ENCODE measurements at regions not wholly inside any gene's neighbourhood (a gene's known extent, or its start where the extent isn't known, plus 50 kb on each side); places are given as distances from the start of the nearest gene placed in this dataset.

DNA sequence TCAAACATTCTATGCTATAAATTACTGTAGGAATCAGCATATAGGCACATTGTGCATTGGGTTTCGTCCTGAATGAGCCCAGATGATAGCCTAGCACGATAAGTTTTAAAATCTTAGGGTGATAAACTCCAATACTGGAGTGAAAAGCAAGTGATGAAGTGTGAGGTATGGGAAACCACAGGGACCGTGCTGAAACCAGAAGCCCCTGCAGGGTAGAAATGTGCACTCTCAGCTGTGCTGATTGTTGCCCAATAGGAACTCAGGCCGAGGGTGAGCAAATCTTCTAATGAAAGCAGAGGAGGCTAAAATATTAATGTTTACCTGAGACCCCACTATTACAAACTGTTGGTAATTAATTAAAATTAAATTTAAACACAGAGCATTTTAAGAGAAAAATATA, 1486.6 kb downstream of the AACS start:
- ATAC-seq = no peak
- H3K4me2 ChIP-seq = no peak overlapping the region
- H3K36me3 Mint-ChIP-seq (ENCODE audit: low read depth) = peaks cover 32% of the 10 kb centered on the region

DNA sequence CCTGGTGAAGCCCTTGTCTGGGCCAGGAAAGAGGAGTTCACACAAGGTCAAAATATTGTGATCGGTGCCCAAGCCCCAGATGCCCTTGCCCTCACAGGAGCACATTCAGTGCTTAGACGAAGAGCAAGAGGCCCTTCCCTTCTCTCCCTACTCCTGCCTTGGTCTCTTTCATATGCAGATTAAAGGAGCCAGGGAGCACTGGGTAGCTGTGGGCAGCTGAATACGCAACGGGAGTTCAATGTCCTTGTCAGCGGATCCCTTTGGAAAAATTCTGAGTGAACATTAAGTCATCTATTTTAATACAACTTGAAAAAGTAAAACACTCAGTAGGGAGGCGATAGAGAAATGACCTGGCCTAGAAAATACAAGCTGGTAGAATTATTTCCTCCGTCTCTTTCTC, 1489.4 kb downstream of the AACS start:
- H3K79me2 ChIP-seq (replicated peaks; ENCODE audit: insufficient read depth) = no peaks in the 10 kb centered on the region
- Mint-ChIP-seq H3K36me3 (ENCODE audit: low read depth) (peaks cover 37% of the 10 kb centered on the region), H3K4me1 (no peaks in the 10 kb centered on the region), H3K9me3 (peaks cover 95% of the 10 kb centered on the region), H3K27ac (no peak overlapping the region), H3K27me3 (ENCODE audit: insufficient read depth, low read depth, poor library complexity) (peaks cover 4% of the 10 kb centered on the region), H3K4me3 (no peak overlapping the region)
- H4K20me1 ChIP-seq (replicated peaks; ENCODE audit: insufficient read depth) = no peaks in the 10 kb centered on the region
- no peaks in the 10 kb centered on the region for H3K9me2 ChIP-seq (ENCODE audit: insufficient read depth)
- no peaks in the 10 kb centered on the region; the same call in 1 of the 2 replicates for H3K4me1 ChIP-seq (ENCODE audit: insufficient read depth)
- no peaks in the 10 kb centered on the region; the same call in 1 of the 2 replicates for H3K36me3 ChIP-seq (ENCODE audit: insufficient read depth)
- H2AFZ ChIP-seq = no peak overlapping the region
- H3K27ac ChIP-seq (ENCODE audit: low read depth) = no peak overlapping the region
- no peaks in the 10 kb centered on the region for H3K27me3 ChIP-seq (ENCODE audit: insufficient read depth)
- H3K4me2 ChIP-seq = no peak overlapping the region
- ATAC-seq = no peak
- no peaks in the 10 kb centered on the region for H3F3A ChIP-seq (replicated peaks; ENCODE audit: low read depth)
- peak; percentile 35 for DNase-seq (ENCODE audit: low spot score)
- no peak overlapping the region for H3K4me3 ChIP-seq
- TF ChIP-seq JUNB (IDR thresholded peaks at IDR 0.05; ENCODE audit: unreplicated experiment) (no peak), ZNF114 (CRISPR knock-in tag; IDR thresholded peaks at IDR 0.05) (no peak), NANOG (IDR thresholded peaks at IDR 0.05; ENCODE audit: borderline replicate concordance) (no peak), ZNF331 (CRISPR knock-in tag; IDR thresholded peaks at IDR 0.05; ENCODE audit: low read depth) (no peak), POLR2AphosphoS5 (IDR thresholded peaks at IDR 0.05; ENCODE audit: low read depth) (no peak), CREB1 (CRISPR knock-in tag; IDR thresholded peaks at IDR 0.05; ENCODE audit: low read depth) (no peak), EZH2 (IDR thresholded peaks at IDR 0.05; ENCODE audit: low read depth, unreplicated experiment) (no peak)
- TF ChIP-seq, protein P1, sequence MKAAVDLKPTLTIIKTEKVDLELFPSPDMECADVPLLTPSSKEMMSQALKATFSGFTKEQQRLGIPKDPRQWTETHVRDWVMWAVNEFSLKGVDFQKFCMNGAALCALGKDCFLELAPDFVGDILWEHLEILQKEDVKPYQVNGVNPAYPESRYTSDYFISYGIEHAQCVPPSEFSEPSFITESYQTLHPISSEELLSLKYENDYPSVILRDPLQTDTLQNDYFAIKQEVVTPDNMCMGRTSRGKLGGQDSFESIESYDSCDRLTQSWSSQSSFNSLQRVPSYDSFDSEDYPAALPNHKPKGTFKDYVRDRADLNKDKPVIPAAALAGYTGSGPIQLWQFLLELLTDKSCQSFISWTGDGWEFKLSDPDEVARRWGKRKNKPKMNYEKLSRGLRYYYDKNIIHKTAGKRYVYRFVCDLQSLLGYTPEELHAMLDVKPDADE (IDR thresholded peaks at IDR 0.05) = no peak
- TF ChIP-seq, protein P2, sequence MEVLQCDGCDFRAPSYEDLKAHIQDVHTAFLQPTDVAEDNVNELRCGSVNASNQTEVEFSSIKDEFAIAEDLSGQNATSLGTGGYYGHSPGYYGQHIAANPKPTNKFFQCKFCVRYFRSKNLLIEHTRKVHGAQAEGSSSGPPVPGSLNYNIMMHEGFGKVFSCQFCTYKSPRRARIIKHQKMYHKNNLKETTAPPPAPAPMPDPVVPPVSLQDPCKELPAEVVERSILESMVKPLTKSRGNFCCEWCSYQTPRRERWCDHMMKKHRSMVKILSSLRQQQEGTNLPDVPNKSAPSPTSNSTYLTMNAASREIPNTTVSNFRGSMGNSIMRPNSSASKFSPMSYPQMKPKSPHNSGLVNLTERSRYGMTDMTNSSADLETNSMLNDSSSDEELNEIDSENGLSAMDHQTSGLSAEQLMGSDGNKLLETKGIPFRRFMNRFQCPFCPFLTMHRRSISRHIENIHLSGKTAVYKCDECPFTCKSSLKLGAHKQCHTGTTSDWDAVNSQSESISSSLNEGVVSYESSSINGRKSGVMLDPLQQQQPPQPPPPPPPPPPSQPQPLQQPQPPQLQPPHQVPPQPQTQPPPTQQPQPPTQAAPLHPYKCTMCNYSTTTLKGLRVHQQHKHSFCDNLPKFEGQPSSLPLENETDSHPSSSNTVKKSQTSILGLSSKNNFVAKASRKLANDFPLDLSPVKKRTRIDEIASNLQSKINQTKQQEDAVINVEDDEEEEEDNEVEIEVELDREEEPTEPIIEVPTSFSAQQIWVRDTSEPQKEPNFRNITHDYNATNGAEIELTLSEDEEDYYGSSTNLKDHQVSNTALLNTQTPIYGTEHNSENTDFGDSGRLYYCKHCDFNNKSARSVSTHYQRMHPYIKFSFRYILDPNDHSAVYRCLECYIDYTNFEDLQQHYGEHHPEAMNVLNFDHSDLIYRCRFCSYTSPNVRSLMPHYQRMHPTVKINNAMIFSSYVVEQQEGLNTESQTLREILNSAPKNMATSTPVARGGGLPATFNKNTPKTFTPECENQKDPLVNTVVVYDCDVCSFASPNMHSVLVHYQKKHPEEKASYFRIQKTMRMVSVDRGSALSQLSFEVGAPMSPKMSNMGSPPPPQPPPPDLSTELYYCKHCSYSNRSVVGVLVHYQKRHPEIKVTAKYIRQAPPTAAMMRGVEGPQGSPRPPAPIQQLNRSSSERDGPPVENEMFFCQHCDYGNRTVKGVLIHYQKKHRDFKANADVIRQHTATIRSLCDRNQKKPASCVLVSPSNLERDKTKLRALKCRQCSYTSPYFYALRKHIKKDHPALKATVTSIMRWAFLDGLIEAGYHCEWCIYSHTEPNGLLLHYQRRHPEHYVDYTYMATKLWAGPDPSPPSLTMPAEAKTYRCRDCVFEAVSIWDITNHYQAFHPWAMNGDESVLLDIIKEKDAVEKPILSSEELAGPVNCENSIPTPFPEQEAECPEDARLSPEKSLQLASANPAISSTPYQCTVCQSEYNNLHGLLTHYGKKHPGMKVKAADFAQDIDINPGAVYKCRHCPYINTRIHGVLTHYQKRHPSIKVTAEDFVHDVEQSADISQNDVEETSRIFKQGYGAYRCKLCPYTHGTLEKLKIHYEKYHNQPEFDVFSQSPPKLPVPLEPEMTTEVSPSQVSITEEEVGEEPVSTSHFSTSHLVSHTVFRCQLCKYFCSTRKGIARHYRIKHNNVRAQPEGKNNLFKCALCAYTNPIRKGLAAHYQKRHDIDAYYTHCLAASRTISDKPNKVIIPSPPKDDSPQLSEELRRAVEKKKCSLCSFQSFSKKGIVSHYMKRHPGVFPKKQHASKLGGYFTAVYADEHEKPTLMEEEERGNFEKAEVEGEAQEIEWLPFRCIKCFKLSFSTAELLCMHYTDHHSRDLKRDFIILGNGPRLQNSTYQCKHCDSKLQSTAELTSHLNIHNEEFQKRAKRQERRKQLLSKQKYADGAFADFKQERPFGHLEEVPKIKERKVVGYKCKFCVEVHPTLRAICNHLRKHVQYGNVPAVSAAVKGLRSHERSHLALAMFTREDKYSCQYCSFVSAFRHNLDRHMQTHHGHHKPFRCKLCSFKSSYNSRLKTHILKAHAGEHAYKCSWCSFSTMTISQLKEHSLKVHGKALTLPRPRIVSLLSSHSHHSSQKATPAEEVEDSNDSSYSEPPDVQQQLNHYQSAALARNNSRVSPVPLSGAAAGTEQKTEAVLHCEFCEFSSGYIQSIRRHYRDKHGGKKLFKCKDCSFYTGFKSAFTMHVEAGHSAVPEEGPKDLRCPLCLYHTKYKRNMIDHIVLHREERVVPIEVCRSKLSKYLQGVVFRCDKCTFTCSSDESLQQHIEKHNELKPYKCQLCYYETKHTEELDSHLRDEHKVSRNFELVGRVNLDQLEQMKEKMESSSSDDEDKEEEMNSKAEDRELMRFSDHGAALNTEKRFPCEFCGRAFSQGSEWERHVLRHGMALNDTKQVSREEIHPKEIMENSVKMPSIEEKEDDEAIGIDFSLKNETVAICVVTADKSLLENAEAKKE (CRISPR knock-in tag; IDR thresholded peaks at IDR 0.05) = no peak

More for the DNA sequence above, 1486.6 kb downstream of the AACS start:
- Histone ChIP-seq H3K4me1 (ENCODE audit: insufficient read depth) (no peaks in the 10 kb centered on the region; the same call in 1 of the 2 replicates), H3K9me2 (ENCODE audit: insufficient read depth) (no peaks in the 10 kb centered on the region), H3K36me3 (ENCODE audit: insufficient read depth) (no peaks in the 10 kb centered on the region; the same call in 1 of the 2 replicates), H3K27me3 (ENCODE audit: insufficient read depth) (no peaks in the 10 kb centered on the region), H3F3A (replicated peaks; ENCODE audit: low read depth) (no peaks in the 10 kb centered on the region), H4K20me1 (replicated peaks; ENCODE audit: insufficient read depth) (no peaks in the 10 kb centered on the region), H3K27ac (ENCODE audit: low read depth) (no peak overlapping the region), H3K4me3 (no peak overlapping the region), H3K79me2 (replicated peaks; ENCODE audit: insufficient read depth) (no peaks in the 10 kb centered on the region), H2AFZ (no peak overlapping the region)
- no peaks in the 10 kb centered on the region for H3K4me1 Mint-ChIP-seq
- TF ChIP-seq, protein P3, sequence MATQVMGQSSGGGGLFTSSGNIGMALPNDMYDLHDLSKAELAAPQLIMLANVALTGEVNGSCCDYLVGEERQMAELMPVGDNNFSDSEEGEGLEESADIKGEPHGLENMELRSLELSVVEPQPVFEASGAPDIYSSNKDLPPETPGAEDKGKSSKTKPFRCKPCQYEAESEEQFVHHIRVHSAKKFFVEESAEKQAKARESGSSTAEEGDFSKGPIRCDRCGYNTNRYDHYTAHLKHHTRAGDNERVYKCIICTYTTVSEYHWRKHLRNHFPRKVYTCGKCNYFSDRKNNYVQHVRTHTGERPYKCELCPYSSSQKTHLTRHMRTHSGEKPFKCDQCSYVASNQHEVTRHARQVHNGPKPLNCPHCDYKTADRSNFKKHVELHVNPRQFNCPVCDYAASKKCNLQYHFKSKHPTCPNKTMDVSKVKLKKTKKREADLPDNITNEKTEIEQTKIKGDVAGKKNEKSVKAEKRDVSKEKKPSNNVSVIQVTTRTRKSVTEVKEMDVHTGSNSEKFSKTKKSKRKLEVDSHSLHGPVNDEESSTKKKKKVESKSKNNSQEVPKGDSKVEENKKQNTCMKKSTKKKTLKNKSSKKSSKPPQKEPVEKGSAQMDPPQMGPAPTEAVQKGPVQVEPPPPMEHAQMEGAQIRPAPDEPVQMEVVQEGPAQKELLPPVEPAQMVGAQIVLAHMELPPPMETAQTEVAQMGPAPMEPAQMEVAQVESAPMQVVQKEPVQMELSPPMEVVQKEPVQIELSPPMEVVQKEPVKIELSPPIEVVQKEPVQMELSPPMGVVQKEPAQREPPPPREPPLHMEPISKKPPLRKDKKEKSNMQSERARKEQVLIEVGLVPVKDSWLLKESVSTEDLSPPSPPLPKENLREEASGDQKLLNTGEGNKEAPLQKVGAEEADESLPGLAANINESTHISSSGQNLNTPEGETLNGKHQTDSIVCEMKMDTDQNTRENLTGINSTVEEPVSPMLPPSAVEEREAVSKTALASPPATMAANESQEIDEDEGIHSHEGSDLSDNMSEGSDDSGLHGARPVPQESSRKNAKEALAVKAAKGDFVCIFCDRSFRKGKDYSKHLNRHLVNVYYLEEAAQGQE (IDR thresholded peaks at IDR 0.05; ENCODE audit: unreplicated experiment) = no peak
- TF ChIP-seq ZNF114 (CRISPR knock-in tag; IDR thresholded peaks at IDR 0.05) = no peak
- no peak overlapping the region for H3K4me3 Mint-ChIP-seq
- DNase-seq (ENCODE audit: low spot score) = no peak
- H3K27ac Mint-ChIP-seq = no peak overlapping the region
- H3K9me3 Mint-ChIP-seq = peaks cover 90% of the 10 kb centered on the region
- H3K27me3 Mint-ChIP-seq (ENCODE audit: insufficient read depth, low read depth, poor library complexity) = peaks cover 4% of the 10 kb centered on the region
